ENCODE measurements at regions not wholly inside any gene's neighbourhood (a gene's known extent, or its start where the extent isn't known, plus 50 kb on each side); places are given as distances from the start of the nearest gene placed in this dataset.
A peak's percentile ranks its signal among the peaks of the same experiment; 100 is the strongest.

- DNase-seq (ENCODE audit: low read depth), result no peak
- in situ Hi-C loops (cut with HindIII; ENCODE audit: low pct_unique_long_range_greater_than_20kb, low sequenced_read_pairs), result no loop called here
Observed at GRCh38 chr10:8513155-8514147, 459.0 kb downstream of the GATA3 start.

GRCh38 chr10:8520382-8520781, 465.9 kb downstream of the GATA3 start:
- DNase-seq (ENCODE audit: low read depth), result no peak

GRCh38 chr10:8527773-8528172, 473.3 kb downstream of the GATA3 start:
- DNase-seq (ENCODE audit: low read depth), result no peak
- in situ Hi-C loops (cut with HindIII; ENCODE audit: low pct_unique_long_range_greater_than_20kb, low sequenced_read_pairs), result no loop called here

More at GRCh38 chr10:8520382-8520781, 465.9 kb downstream of the GATA3 start:
- in situ Hi-C loops (cut with HindIII; ENCODE audit: low pct_unique_long_range_greater_than_20kb, low sequenced_read_pairs), result no loop called here

GRCh38 chr10:8531116-8531515, 476.6 kb downstream of the GATA3 start:
- in situ Hi-C loops (cut with HindIII; ENCODE audit: low pct_unique_long_range_greater_than_20kb, low sequenced_read_pairs), result no loop called here
- no peak for DNase-seq (ENCODE audit: low read depth)

GRCh38 chr10:8532647-8533046, 478.2 kb downstream of the GATA3 start:
- DNase-seq (ENCODE audit: low read depth), result no peak
- in situ Hi-C loops (cut with HindIII; ENCODE audit: low pct_unique_long_range_greater_than_20kb, low sequenced_read_pairs), result no loop called here

- in situ Hi-C loops (cut with HindIII; ENCODE audit: low pct_unique_long_range_greater_than_20kb, low sequenced_read_pairs), result no loop called here
- DNase-seq (ENCODE audit: low read depth), result no peak
Observed at GRCh38 chr10:8533462-8533861, 479.0 kb downstream of the GATA3 start.

- in situ Hi-C loops (cut with HindIII; ENCODE audit: low pct_unique_long_range_greater_than_20kb, low sequenced_read_pairs), result no loop called here
- DNase-seq (ENCODE audit: low read depth), result no peak
Observed at GRCh38 chr10:8534096-8534495, 479.6 kb downstream of the GATA3 start.

GRCh38 chr10:8534891-8535290, 480.4 kb downstream of the GATA3 start:
- no peak for DNase-seq (ENCODE audit: low read depth)
- in situ Hi-C loops (cut with HindIII; ENCODE audit: low pct_unique_long_range_greater_than_20kb, low sequenced_read_pairs), result no loop called here

GRCh38 chr10:8539056-8539455, 484.6 kb downstream of the GATA3 start:
- DNase-seq (ENCODE audit: low read depth), result peak; percentile 49
- in situ Hi-C loops (cut with HindIII; ENCODE audit: low pct_unique_long_range_greater_than_20kb, low sequenced_read_pairs), result no loop called here

GRCh38 chr10:8543361-8544056, 489.0 kb downstream of the GATA3 start:
- peak; percentile 36 for DNase-seq (ENCODE audit: low read depth)
- in situ Hi-C loops (cut with HindIII; ENCODE audit: low pct_unique_long_range_greater_than_20kb, low sequenced_read_pairs), result no loop called here

- in situ Hi-C loops (cut with HindIII; ENCODE audit: low pct_unique_long_range_greater_than_20kb, low sequenced_read_pairs), result no loop called here
- no peak for DNase-seq (ENCODE audit: low read depth)
Observed at GRCh38 chr10:8544057-8544380, 489.5 kb downstream of the GATA3 start.

GRCh38 chr10:8544500-8544899, 490.0 kb downstream of the GATA3 start:
- in situ Hi-C loops (cut with HindIII; ENCODE audit: low pct_unique_long_range_greater_than_20kb, low sequenced_read_pairs), result no loop called here
- DNase-seq (ENCODE audit: low read depth), result no peak

GRCh38 chr10:8554574-8554973, 500.1 kb downstream of the GATA3 start:
- DNase-seq (ENCODE audit: low read depth), result no peak
- in situ Hi-C loops (cut with HindIII; ENCODE audit: low pct_unique_long_range_greater_than_20kb, low sequenced_read_pairs), result no loop called here

- in situ Hi-C loops (cut with HindIII; ENCODE audit: low pct_unique_long_range_greater_than_20kb, low sequenced_read_pairs), result no loop called here
- no peak for DNase-seq (ENCODE audit: low read depth)
Observed at GRCh38 chr10:8556321-8556720, 501.8 kb downstream of the GATA3 start.

GRCh38 chr10:8563478-8563877, 509.0 kb downstream of the GATA3 start:
- in situ Hi-C loops (cut with HindIII; ENCODE audit: low pct_unique_long_range_greater_than_20kb, low sequenced_read_pairs), result no loop called here

GRCh38 chr10:8566737-8567136, 512.2 kb downstream of the GATA3 start:
- DNase-seq (ENCODE audit: low read depth), result no peak
- in situ Hi-C loops (cut with HindIII; ENCODE audit: low pct_unique_long_range_greater_than_20kb, low sequenced_read_pairs), result no loop called here

More at GRCh38 chr10:8563478-8563877, 509.0 kb downstream of the GATA3 start:
- DNase-seq (ENCODE audit: low read depth), result no peak

- in situ Hi-C loops (cut with HindIII; ENCODE audit: low pct_unique_long_range_greater_than_20kb, low sequenced_read_pairs), result no loop called here
- DNase-seq (ENCODE audit: low read depth), result peak; percentile 95
Observed at GRCh38 chr10:8568401-8568800, 513.9 kb downstream of the GATA3 start.

- in situ Hi-C loops (cut with HindIII; ENCODE audit: low pct_unique_long_range_greater_than_20kb, low sequenced_read_pairs), result no loop called here
- DNase-seq (ENCODE audit: low read depth), result no peak
Observed at GRCh38 chr10:8575620-8576019, 521.1 kb downstream of the GATA3 start.

- DNase-seq (ENCODE audit: low read depth), result no peak
Observed at GRCh38 chr10:8576281-8576680, 521.8 kb downstream of the GATA3 start.

More at GRCh38 chr10:8576281-8576680, 521.8 kb downstream of the GATA3 start:
- in situ Hi-C loops (cut with HindIII; ENCODE audit: low pct_unique_long_range_greater_than_20kb, low sequenced_read_pairs), result no loop called here

All from Caki2 (cell line).